Testis (tissue), 2 donors: ENCODE measurements at regions not wholly inside any gene's neighbourhood (a gene's known extent, or its start where the extent isn't known, plus 50 kb on each side); places are given as distances from the start of the nearest gene placed in this dataset.

Experiments
- DNase-seq: peaks from one replicate; pipeline ENCODE4 v3.0.0-alpha.2; 2019
- H3K27ac ChIP-seq, 2 donors: fragments of 200-600 bp; sonication (generic); one replicate each; pipeline ENCODE4 v1.5.1; 2019
- H3K27me3 ChIP-seq: fragments of 200-600 bp; sonication (generic); one replicate; pipeline ENCODE4 v1.5.1; 2019
- H3K36me3 ChIP-seq: fragments of 200-600 bp; sonication (generic); one replicate; pipeline ENCODE4 v1.5.1; 2017; ENCODE audit warnings: low read depth; ENCODE audit errors: missing control alignments
- H3K4me1 ChIP-seq: fragments of 200-600 bp; sonication (generic); one replicate; pipeline ENCODE4 v1.5.1; 2019
- H3K4me3 ChIP-seq, 2 donors: fragments of 200-600 bp; sonication (generic); one replicate each; pipeline ENCODE4 v1.5.1; 2017 to 2019
- H3K9me3 ChIP-seq: fragments of 200-600 bp; sonication (generic); one replicate; pipeline ENCODE4 v1.5.1; 2017
- POLR2A ChIP-seq: fragments of 450-650 bp; IDR thresholded peaks from one replicate; pipeline ENCODE4 v1.6.1; 2017; ENCODE audit warnings: antibody characterized with exemption, mild to moderate bottlenecking, moderate library complexity
- WGBS, 2 donors: methylation state at CpG; one replicate each; pipeline ENCODE4 v1.1.5; 2018; 5-methylcytosine and 5-hydroxymethylcytosine counted together
- intact Hi-C: fragments of 100-400 bp; cut with DNase I; formaldehyde crosslinking; loops from one replicate; pipeline ENCODE4 v1.15.1; 2023; ENCODE audit warnings: low total_unique reads
- TF ChIP-seq, protein P1 (sequence below), 3 experiments: fragments of 450-650 bp in 2 of 3; fragments of 200-600 bp in 1 of 3; sonication (generic) in 1 of 3; IDR thresholded peaks; one replicate each; pipeline ENCODE4 v1.5.1; 2016 to 2019; ENCODE audit warnings: antibody characterized with exemption in 3 of 3, mild to moderate bottlenecking in 2 of 3, moderate library complexity in 1 of 3

GRCh38 chr6:113556775-113557174 is 300.4 kb upstream of the MARCKS start:
- Histone ChIP-seq H3K4me1 (no peaks in the 10 kb centered on the region), H3K9me3 (no peaks in the 10 kb centered on the region), H3K27me3 (no peaks in the 10 kb centered on the region), H3K27ac (no peak overlapping the region), H3K36me3 (no peaks in the 10 kb centered on the region), H3K4me3 (no peak overlapping the region)
- intact Hi-C loops: no loop called here
- DNase-seq: no peak
- TF ChIP-seq, protein P1, sequence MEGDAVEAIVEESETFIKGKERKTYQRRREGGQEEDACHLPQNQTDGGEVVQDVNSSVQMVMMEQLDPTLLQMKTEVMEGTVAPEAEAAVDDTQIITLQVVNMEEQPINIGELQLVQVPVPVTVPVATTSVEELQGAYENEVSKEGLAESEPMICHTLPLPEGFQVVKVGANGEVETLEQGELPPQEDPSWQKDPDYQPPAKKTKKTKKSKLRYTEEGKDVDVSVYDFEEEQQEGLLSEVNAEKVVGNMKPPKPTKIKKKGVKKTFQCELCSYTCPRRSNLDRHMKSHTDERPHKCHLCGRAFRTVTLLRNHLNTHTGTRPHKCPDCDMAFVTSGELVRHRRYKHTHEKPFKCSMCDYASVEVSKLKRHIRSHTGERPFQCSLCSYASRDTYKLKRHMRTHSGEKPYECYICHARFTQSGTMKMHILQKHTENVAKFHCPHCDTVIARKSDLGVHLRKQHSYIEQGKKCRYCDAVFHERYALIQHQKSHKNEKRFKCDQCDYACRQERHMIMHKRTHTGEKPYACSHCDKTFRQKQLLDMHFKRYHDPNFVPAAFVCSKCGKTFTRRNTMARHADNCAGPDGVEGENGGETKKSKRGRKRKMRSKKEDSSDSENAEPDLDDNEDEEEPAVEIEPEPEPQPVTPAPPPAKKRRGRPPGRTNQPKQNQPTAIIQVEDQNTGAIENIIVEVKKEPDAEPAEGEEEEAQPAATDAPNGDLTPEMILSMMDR (IDR thresholded peaks at IDR 0.05): no peak
- TF ChIP-seq POLR2A: no peak

GRCh38 chr6:113558431-113558830 is 298.7 kb upstream of the MARCKS start:
- TF ChIP-seq, protein P1 (IDR thresholded peaks at IDR 0.05): no peak
- TF ChIP-seq POLR2A: no peak
- Histone ChIP-seq H3K4me1 (no peaks in the 10 kb centered on the region), H3K9me3 (no peaks in the 10 kb centered on the region), H3K36me3 (no peaks in the 10 kb centered on the region), H3K4me3 (no peak overlapping the region), H3K27me3 (no peaks in the 10 kb centered on the region), H3K27ac (no peak overlapping the region)
- DNase-seq: no peak
- intact Hi-C loops: no loop called here

- Histone ChIP-seq H3K4me1 (no peaks in the 10 kb centered on the region), H3K9me3 (no peaks in the 10 kb centered on the region), H3K4me3 (no peak overlapping the region), H3K27ac (no peak overlapping the region), H3K36me3 (no peaks in the 10 kb centered on the region), H3K27me3 (no peaks in the 10 kb centered on the region)
- DNase-seq: no peak
- intact Hi-C loops: no loop called here
- no peak for TF ChIP-seq POLR2A
- TF ChIP-seq, protein P1 (IDR thresholded peaks at IDR 0.05): no peak
These were observed 298.2 kb upstream of the MARCKS start for GRCh38 chr6:113558966-113559365.

DNA sequence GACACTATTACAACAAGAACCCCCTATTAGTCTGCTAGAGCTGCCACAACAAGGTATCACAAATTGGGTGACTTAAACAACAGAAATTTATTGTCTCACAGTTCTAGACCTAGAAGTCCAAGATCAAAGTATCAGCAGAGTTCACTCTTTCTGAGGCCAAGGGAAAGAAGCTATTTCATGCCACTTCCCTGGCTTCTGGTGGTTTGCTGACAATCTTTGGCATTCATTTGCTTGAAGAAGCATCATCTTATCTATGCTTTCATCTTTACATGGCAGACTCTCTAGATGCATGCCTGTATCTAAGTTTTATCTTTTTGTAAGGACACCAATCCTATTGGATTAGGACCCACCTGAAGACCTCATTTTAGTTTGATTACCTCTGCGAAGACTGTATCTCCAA is 296.8 kb upstream of the MARCKS start:
- TF ChIP-seq POLR2A: no peak
- TF ChIP-seq, protein P1 (IDR thresholded peaks at IDR 0.05): no peak
- no peaks in the 10 kb centered on the region for H3K9me3 ChIP-seq
- 100% methylated on average over 1 of the region's 1 CpG for WGBS, 2 donors
- H3K27me3 ChIP-seq: no peaks in the 10 kb centered on the region
- H3K4me1 ChIP-seq: peaks cover 7% of the 10 kb centered on the region
- intact Hi-C loops: no loop called here
- H3K4me3 ChIP-seq: no peak overlapping the region
- no peak overlapping the region for H3K27ac ChIP-seq
- DNase-seq: no peak
- H3K36me3 ChIP-seq: no peaks in the 10 kb centered on the region

DNA sequence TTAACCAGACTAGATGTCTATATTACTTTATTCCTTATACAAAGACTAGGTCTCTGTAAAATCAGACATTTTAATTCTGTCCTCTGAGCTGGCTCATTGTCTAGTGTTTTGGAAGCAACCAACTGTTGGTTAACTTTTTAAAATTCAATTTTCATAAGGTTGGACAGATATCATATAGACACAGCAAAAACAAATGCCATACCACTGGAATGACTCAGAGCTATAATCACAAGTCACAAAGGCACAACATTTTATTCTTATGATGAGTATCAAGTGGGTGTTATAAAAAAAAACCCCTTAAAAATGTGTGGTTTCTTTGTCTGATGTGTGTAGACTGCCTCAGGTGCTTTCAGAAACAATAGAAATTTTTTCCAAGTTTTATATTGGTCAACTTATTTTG is 296.2 kb upstream of the MARCKS start:
- no peaks in the 10 kb centered on the region for H3K9me3 ChIP-seq
- no peaks in the 10 kb centered on the region for H3K27me3 ChIP-seq
- H3K27ac ChIP-seq: no peak overlapping the region
- peaks cover 7% of the 10 kb centered on the region for H3K4me1 ChIP-seq
- H3K36me3 ChIP-seq: no peaks in the 10 kb centered on the region
- TF ChIP-seq, protein P1 (IDR thresholded peaks at IDR 0.05): no peak
- TF ChIP-seq POLR2A: no peak
- DNase-seq: no peak
- H3K4me3 ChIP-seq: no peak overlapping the region
- intact Hi-C loops: no loop called here
